Neural cell (in vitro differentiated cells): ENCODE measurements at regions not wholly inside any gene's neighbourhood (a gene's known extent, or its start where the extent isn't known, plus 50 kb on each side); places are given as distances from the start of the nearest gene placed in this dataset.

ENCODE experiments used
- H2AFZ ChIP-seq: fragments of 200-600, 300-800 bp; sonication (generic), shearing (Covaris generic); 2 replicates; pipeline ENCODE4 v1.6.0; 2014; ENCODE audit warnings: low read depth, mild to moderate bottlenecking, antibody characterized with exemption, low read length, moderate library complexity
- H3F3A ChIP-seq: fragments of 200-600 bp; shearing (Covaris generic); 2 replicates; pipeline ENCODE4 v1.6.1; 2016; ENCODE audit warnings: mild to moderate bottlenecking, moderate library complexity, mixed read lengths, antibody characterized with exemption, low read length; ENCODE audit not compliant: insufficient read depth, poor library complexity, severe bottlenecking
- H3K27ac ChIP-seq: fragments of 200-600, 300-800 bp; sonication (generic), shearing (Covaris generic); 2 replicates; pipeline ENCODE4 v1.5.1; 2014; ENCODE audit warnings: mild to moderate bottlenecking, low read length, moderate library complexity
- H3K27me3 ChIP-seq: fragments of 300-800, 200-600 bp; sonication (generic), shearing (Covaris generic); 2 replicates; pipeline ENCODE4 v1.6.0; 2014; ENCODE audit warnings: mild to moderate bottlenecking, low read depth, low read length, moderate library complexity; ENCODE audit not compliant: insufficient read depth
- H3K36me3 ChIP-seq: fragments of 300-800, 200-600 bp; sonication (generic), shearing (Covaris generic); 2 replicates; pipeline ENCODE4 v1.5.1; 2014; ENCODE audit warnings: mild to moderate bottlenecking, antibody characterized with exemption, low read length, moderate library complexity; ENCODE audit not compliant: insufficient read depth
- H3K4me2 ChIP-seq: fragments of 300-800, 200-600 bp; sonication (generic), shearing (Covaris generic); 2 replicates; pipeline ENCODE4 v1.6.0; 2014; ENCODE audit warnings: mild to moderate bottlenecking, low read length
- H3K4me3 ChIP-seq: fragments of 300-800, 200-600 bp; sonication (generic), shearing (Covaris generic); 2 replicates; pipeline ENCODE4 v1.5.1; 2014; ENCODE audit warnings: mild to moderate bottlenecking, low read length, moderate library complexity
- H3K79me2 ChIP-seq: fragments of 200-600 bp; shearing (Covaris generic); replicated peaks from 2 replicates; pipeline ENCODE4 v1.6.0; 2014; ENCODE audit warnings: mild to moderate bottlenecking, low read length, moderate library complexity; ENCODE audit not compliant: insufficient read depth
- H3K9ac ChIP-seq: fragments of 300-800, 200-600 bp; sonication (generic), shearing (Covaris generic); 2 replicates; pipeline ENCODE4 v1.6.1; 2016; ENCODE audit warnings: mild to moderate bottlenecking, low read length, mixed read lengths
- H3K9me2 ChIP-seq: fragments of 200-600 bp; shearing (Covaris generic); 2 replicates; pipeline ENCODE4 v1.6.1; 2016; ENCODE audit warnings: mild to moderate bottlenecking, low read length, mixed read lengths; ENCODE audit not compliant: insufficient read depth
- H3K9me3 ChIP-seq: fragments of 200-600, 300-800 bp; sonication (generic), shearing (Covaris generic); 2 replicates; pipeline ENCODE4 v1.6.1; 2016; ENCODE audit warnings: mild to moderate bottlenecking, mixed run types, low read length, moderate library complexity, mixed read lengths
- H4K20me1 ChIP-seq: fragments of 200-600 bp; shearing (Covaris generic); 2 replicates; pipeline ENCODE4 v1.6.1; 2016; ENCODE audit warnings: mild to moderate bottlenecking, mixed run types; ENCODE audit not compliant: insufficient read depth
- EP300 ChIP-seq: fragments of 450-650 bp; conservative IDR thresholded peaks from 2 replicates; pipeline ENCODE4 v1.6.1; 2014; ENCODE audit warnings: antibody characterized with exemption, mild to moderate bottlenecking, moderate library complexity; ENCODE audit not compliant: poor library complexity, severe bottlenecking
- EZH2 ChIP-seq: fragments of 200-600, 300-800 bp; shearing (Covaris generic), sonication (generic); IDR thresholded peaks from 2 replicates; pipeline ENCODE4 v1.6.1; 2014; ENCODE audit warnings: antibody characterized with exemption, low read length, borderline replicate concordance, mild to moderate bottlenecking; ENCODE audit not compliant: insufficient read depth, poor library complexity, severe bottlenecking
- MXI1 ChIP-seq: fragments of 450-650 bp; conservative IDR thresholded peaks from 2 replicates; pipeline ENCODE4 v1.6.1; 2014; ENCODE audit warnings: antibody characterized with exemption, mild to moderate bottlenecking; ENCODE audit not compliant: poor library complexity, severe bottlenecking
- POLR2AphosphoS5 ChIP-seq: IDR thresholded peaks from 2 replicates; pipeline ENCODE4 v1.6.1; 2012
- RAD21 ChIP-seq: fragments of 450-650 bp; conservative IDR thresholded peaks from 2 replicates; pipeline ENCODE4 v1.6.1; 2014; ENCODE audit warnings: antibody characterized with exemption, mild to moderate bottlenecking, moderate library complexity
- SMC3 ChIP-seq: fragments of 450-650 bp; conservative IDR thresholded peaks from 2 replicates; pipeline ENCODE4 v1.6.1; 2014; ENCODE audit warnings: antibody characterized with exemption, mild to moderate bottlenecking, moderate library complexity; ENCODE audit not compliant: poor library complexity
- TAF1 ChIP-seq: IDR thresholded peaks from 2 replicates; pipeline ENCODE4 v1.6.1; 2012; ENCODE audit warnings: low read depth
- TF ChIP-seq, protein P1 (sequence below): fragments of 450-650 bp; IDR thresholded peaks from 2 replicates; pipeline ENCODE4 v1.5.1; 2014; ENCODE audit warnings: antibody characterized with exemption, mild to moderate bottlenecking, moderate library complexity; ENCODE audit not compliant: poor library complexity, severe bottlenecking
- TF ChIP-seq, protein P2 (sequence below): IDR thresholded peaks from 2 replicates; pipeline ENCODE4 v1.6.1; 2012; ENCODE audit warnings: borderline replicate concordance

DNA sequence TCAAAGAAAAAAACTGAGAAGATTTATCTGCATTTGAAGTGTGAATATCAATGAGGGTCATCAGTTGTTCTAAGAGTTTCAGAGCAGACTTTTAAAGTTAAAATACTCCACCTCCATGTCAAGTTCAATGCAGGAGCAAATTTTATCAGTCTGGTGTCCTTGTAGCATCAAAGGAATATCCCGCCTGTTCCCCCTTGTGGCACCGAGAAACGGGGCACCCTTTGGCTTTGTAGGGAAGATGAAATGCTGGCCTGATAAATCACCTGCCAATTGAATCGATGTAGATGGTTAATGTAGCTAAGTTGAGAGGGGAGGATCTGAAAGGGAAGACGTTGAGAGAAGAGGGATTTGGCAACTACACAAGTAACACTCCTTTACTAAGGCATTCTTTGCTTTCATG lies 714.5 kb downstream of the EFNA5 start:
- no peaks in the 10 kb centered on the region for H3K79me2 ChIP-seq
- H3F3A ChIP-seq: no peaks in the 10 kb centered on the region
- H3K4me2 ChIP-seq: no peak overlapping the region
- H3K9ac ChIP-seq: no peak overlapping the region
- H3K36me3 ChIP-seq: no peaks in the 10 kb centered on the region
- H3K9me2 ChIP-seq: no peaks in the 10 kb centered on the region
- no peaks in the 10 kb centered on the region for H4K20me1 ChIP-seq
- H3K27me3 ChIP-seq: no peaks in the 10 kb centered on the region
- no peak overlapping the region for H3K27ac ChIP-seq
- no peak for TF ChIP-seq EZH2
- TF ChIP-seq SMC3: no peak
- no peak for TF ChIP-seq MXI1
- TF ChIP-seq RAD21: no peak
- TF ChIP-seq POLR2AphosphoS5: no peak
- TF ChIP-seq TAF1: no peak
- TF ChIP-seq EP300: no peak
- TF ChIP-seq, protein P1, sequence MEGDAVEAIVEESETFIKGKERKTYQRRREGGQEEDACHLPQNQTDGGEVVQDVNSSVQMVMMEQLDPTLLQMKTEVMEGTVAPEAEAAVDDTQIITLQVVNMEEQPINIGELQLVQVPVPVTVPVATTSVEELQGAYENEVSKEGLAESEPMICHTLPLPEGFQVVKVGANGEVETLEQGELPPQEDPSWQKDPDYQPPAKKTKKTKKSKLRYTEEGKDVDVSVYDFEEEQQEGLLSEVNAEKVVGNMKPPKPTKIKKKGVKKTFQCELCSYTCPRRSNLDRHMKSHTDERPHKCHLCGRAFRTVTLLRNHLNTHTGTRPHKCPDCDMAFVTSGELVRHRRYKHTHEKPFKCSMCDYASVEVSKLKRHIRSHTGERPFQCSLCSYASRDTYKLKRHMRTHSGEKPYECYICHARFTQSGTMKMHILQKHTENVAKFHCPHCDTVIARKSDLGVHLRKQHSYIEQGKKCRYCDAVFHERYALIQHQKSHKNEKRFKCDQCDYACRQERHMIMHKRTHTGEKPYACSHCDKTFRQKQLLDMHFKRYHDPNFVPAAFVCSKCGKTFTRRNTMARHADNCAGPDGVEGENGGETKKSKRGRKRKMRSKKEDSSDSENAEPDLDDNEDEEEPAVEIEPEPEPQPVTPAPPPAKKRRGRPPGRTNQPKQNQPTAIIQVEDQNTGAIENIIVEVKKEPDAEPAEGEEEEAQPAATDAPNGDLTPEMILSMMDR: no peak
- no peak overlapping the region for H3K4me3 ChIP-seq
- no peaks in the 10 kb centered on the region for H3K9me3 ChIP-seq
- no peak overlapping the region for H2AFZ ChIP-seq

DNA sequence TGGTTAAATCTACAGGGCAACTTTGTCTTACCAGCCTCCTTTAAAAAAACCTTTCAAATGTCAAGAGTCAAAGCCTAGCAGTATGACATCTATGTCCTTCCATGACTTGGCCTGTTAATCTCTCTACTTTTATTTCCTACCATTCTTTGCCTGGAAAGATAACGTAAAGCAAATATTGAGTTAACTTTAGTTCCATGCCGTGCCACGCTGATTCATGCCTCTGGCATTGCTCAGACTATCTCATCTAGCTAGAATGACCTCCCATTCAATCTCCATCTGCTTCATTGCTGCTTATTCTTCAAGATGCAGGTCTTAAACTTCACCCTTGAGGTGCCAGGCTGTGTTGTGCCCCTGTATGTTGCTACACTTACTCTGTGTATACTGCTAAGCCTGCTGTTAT lies 729.8 kb downstream of the EFNA5 start:
- no peak for TF ChIP-seq SMC3
- TF ChIP-seq POLR2AphosphoS5: no peak
- TF ChIP-seq TAF1: no peak
- no peak for TF ChIP-seq RAD21
- no peak for TF ChIP-seq EP300
- TF ChIP-seq, protein P1: no peak
- no peak for TF ChIP-seq EZH2
- TF ChIP-seq MXI1: no peak
- TF ChIP-seq, protein P2, sequence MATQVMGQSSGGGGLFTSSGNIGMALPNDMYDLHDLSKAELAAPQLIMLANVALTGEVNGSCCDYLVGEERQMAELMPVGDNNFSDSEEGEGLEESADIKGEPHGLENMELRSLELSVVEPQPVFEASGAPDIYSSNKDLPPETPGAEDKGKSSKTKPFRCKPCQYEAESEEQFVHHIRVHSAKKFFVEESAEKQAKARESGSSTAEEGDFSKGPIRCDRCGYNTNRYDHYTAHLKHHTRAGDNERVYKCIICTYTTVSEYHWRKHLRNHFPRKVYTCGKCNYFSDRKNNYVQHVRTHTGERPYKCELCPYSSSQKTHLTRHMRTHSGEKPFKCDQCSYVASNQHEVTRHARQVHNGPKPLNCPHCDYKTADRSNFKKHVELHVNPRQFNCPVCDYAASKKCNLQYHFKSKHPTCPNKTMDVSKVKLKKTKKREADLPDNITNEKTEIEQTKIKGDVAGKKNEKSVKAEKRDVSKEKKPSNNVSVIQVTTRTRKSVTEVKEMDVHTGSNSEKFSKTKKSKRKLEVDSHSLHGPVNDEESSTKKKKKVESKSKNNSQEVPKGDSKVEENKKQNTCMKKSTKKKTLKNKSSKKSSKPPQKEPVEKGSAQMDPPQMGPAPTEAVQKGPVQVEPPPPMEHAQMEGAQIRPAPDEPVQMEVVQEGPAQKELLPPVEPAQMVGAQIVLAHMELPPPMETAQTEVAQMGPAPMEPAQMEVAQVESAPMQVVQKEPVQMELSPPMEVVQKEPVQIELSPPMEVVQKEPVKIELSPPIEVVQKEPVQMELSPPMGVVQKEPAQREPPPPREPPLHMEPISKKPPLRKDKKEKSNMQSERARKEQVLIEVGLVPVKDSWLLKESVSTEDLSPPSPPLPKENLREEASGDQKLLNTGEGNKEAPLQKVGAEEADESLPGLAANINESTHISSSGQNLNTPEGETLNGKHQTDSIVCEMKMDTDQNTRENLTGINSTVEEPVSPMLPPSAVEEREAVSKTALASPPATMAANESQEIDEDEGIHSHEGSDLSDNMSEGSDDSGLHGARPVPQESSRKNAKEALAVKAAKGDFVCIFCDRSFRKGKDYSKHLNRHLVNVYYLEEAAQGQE: no peak
- Histone ChIP-seq H3K79me2 (no peaks in the 10 kb centered on the region), H3F3A (no peaks in the 10 kb centered on the region), H3K9me3 (no peaks in the 10 kb centered on the region), H3K27me3 (no peaks in the 10 kb centered on the region), H3K36me3 (no peaks in the 10 kb centered on the region), H4K20me1 (no peaks in the 10 kb centered on the region), H3K27ac (no peak overlapping the region), H3K4me3 (no peak overlapping the region), H3K9ac (no peak overlapping the region), H2AFZ (no peak overlapping the region), H3K9me2 (no peaks in the 10 kb centered on the region), H3K4me2 (no peak overlapping the region)
